HG02885 (cell line): ENCODE measurements at regions not wholly inside any gene's neighbourhood (a gene's known extent, or its start where the extent isn't known, plus 50 kb on each side); places are given as distances from the start of the nearest gene placed in this dataset.

Source experiments
- ATAC-seq: cut with Tn5 transposase; IDR thresholded peaks from one replicate; pipeline ENCODE4 v1.9.1; 2021; ENCODE audit warnings: mild to moderate bottlenecking; ENCODE audit not compliant: unreplicated experiment, poor library complexity

DNA sequence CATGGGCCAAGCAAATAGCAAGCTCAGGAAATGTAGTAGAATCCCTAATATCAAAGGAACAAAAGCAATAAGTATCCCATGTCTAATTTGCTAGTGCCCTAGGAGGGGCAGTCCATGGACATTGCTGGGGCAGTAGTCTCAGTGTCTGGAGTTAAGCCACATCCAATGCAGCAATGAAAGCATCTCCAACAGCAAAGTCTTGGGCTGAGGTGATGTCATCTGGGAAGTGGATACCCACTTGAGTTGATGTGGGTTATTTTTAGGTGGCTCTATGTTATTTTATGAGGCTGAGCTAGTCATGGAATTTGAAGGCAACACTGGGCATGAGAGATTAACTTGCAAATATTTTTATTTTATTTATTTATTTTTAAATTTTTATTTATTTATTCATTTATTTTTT lies 540.0 kb downstream of the ETV1 start:
- no peak for ATAC-seq

GRCh38 chr7:13454916-13455592 lies 534.4 kb downstream of the ETV1 start:
- ATAC-seq: no peak

GRCh38 chr7:13457790-13458189 lies 531.7 kb downstream of the ETV1 start:
- no peak for ATAC-seq

GRCh38 chr7:13466874-13467547 lies 522.5 kb downstream of the ETV1 start:
- no peak for ATAC-seq

DNA sequence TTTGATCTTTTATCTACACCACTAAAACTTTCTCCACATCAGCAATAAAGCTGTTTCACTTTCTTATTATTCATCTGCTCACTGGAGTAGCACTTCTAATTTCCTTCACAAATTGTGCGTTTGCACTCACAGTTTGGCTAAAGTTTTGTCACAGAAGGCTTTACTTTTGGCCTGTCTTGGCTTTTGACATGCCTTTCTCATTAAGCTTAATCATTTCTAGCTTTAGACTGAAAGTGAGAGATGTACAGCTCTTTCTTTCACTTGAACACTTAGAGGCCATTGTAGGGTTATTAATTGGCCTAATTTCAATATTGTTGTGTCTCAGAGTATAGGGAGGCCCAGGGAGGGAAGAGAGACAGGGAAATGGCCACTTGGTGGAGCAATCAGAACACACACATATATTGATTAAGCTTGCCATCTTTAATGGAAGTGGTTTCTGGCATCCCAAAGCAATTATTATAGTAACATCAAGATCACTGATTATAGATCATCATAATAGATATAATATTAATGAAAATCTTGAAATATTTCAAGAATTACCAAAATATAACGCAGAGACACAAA lies 512.5 kb downstream of the ETV1 start:
- no peak for ATAC-seq

DNA sequence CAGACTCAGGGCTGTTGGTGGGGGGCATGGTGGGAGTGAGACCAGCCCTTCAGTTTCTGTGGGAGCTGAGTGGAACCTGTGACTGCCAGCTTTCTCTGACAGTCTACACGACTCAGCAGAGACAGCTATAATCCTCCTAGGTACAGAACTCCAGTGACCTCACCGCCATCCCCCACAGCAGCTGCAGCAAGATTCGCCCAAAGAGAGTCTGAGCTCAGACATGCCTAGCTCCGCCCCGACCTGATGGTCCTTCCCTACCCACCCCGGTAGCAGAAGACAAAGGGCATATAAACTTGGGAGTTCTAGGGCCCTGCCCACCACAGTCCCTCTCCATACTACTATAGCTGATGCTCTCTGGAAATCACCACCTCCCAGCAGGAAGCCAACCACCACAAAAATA lies 500.1 kb downstream of the ETV1 start:
- no peak for ATAC-seq

- no peak for ATAC-seq
Observed at GRCh38 chr7:13496976-13497375, 492.5 kb downstream of the ETV1 start.

GRCh38 chr7:13508586-13508985 lies 480.9 kb downstream of the ETV1 start:
- no peak for ATAC-seq

DNA sequence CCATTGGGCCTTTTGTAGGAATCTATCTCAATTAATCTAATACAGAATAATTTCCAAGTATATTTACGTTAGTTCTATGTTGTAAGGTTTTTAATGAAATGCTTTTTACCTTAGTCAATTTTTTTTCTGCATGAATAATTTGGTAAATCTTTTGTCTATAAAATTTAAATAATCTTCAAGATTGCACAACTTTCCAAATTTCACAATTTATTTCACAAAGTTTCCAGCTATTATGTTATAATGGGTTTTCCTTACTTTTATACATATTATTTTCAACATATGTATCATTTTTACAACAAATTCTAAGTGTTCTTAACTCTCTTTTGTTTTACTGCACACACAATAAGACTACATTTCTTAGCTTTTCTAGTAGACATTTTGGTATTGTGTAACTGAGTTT lies 470.7 kb downstream of the ETV1 start:
- no peak for ATAC-seq

DNA sequence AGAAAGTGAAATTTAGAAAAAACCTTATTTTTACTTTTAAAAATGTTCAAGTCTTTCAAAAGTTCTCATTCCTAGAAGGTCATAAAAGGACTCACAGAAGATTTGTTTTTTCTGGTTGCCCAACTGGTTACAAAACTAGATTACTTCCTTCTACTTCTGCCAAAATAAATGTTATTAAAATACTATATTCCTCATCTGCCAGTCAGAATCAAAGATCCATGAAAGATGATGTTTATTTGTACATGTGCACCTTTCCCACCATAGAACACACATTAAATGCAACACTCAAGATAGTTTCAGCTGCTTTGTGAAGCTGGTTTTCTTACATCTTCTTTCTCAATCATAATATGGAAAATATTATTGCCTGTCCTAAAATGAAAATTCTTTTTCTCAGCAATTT lies 465.4 kb downstream of the ETV1 start:
- no peak for ATAC-seq

GRCh38 chr7:13532028-13532753 lies 457.3 kb downstream of the ETV1 start:
- ATAC-seq: no peak

- no peak for ATAC-seq
Observed at GRCh38 chr7:13538669-13539068, 450.8 kb downstream of the ETV1 start.

DNA sequence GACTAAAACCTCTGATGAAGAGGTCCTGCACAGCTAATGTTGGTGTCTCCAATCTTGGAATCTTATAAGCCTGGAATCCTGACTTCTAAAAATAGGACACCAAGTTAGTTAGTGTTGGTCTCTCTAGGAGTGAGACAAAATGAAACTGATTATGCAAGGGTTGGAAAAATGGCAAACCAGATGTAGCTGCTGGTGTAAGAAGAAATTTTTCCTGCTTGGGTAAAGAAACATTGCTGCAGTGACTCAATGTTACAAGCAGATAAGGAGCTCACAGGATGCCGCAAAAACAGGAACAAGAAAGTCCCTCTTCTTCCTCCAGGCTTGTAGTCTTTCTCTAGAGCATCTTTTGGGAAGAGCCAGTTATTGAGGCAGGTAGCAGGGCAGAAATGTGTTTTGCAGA lies 449.0 kb downstream of the ETV1 start:
- ATAC-seq: no peak

DNA sequence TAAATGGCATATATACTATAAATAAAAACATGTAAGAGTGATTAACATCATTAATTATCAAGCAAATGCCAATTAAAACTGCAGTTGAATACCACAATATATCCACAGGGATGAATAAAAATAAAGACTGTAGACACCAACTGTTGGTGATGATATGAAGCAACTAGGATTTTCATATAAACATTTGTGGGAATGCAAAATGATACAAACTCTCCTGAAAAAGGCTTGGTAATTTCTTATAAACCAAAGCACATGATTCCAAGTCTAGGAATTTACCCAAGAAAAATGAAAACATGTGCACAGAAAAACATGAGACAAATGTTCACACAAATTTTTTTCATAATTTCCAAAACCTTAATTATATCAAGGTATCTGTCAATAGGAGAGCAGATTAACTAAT lies 448.1 kb downstream of the ETV1 start:
- no peak for ATAC-seq

DNA sequence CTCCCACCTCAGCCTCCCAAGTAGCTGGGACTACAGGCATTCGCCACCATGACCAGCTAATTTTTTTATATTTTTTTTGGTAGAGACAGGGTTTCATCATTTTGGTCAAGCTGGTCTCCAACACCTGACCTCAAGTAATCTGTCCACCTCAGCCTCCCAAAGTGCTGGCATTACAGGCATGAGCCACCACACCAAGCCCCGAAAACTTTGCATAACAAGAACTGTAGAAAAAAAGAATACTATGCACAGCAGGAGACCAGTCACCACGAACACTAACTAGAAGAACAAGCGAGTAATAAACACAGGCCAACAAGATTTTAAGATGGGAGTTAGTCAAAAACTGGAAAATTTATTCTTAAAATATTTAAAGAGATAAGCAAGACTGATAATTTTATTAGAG lies 447.0 kb downstream of the ETV1 start:
- no peak for ATAC-seq

- ATAC-seq: no peak
Observed at GRCh38 chr7:13551503-13551902, 438.0 kb downstream of the ETV1 start.

DNA sequence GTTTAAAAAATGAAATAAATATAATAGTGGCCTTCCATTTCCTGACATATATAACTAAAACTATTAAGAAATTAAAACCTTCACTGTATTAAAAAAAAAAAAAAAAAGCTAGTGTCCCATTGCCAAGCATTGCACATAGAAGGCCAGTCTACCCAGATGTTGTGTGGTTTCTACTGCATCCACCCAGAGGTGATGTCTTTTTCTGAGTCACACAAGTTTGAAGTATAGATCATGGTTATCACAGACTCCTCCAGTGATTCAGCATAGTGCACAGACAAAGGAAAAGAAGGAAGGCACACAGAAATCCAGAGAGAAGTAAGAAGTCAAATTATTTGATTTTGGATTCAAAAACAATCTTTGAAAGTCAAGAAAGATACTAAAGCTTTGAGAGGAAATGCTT lies 429.0 kb downstream of the ETV1 start:
- no peak for ATAC-seq

GRCh38 chr7:13563257-13563656 lies 426.2 kb downstream of the ETV1 start:
- ATAC-seq: no peak

DNA sequence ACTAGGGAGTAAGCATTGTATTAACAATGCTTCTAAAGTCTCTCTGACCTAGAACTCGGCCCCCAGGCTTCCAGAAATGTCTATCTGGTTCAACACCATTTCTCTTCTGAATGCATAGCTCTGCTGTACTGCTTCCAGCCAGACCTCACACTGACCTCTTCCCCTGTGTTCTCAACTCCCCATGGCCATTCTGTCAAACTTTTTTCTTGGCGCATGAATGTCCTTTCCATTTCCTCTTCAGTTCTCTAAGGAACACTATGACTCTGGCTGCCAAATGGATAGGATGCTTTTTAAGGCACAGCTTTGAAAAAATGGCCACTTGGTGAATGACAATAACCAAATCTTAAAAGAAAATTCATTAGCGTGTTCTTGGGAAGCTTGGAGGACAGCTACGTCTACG lies 425.8 kb downstream of the ETV1 start:
- ATAC-seq: no peak

DNA sequence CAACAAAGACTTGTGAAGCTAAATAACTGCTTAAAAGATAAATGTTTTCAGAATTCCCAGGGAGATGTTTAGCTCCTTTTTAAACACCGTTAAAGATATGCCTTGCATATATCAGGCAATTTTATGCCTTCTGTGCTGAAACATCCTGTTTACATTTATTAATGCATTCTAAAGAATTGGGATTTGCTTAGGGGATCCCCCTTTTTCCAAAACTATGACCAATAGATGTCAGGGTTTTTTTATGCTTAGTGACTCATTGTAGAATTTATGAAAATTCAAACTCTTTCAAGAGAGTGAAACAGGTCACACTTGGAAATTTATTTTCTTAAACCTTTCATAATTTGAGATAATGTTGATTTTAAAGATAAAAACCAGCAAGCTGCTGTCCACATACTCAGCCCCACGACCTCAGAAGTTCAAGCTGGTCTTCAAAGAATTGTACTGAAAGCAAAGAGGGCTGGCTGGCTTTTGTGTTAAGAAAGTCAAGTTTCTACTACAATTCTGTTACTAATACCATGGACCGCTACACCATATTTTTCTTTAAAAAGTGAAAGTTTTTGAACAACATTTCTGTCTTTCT lies 411.8 kb downstream of the ETV1 start:
- no peak for ATAC-seq

DNA sequence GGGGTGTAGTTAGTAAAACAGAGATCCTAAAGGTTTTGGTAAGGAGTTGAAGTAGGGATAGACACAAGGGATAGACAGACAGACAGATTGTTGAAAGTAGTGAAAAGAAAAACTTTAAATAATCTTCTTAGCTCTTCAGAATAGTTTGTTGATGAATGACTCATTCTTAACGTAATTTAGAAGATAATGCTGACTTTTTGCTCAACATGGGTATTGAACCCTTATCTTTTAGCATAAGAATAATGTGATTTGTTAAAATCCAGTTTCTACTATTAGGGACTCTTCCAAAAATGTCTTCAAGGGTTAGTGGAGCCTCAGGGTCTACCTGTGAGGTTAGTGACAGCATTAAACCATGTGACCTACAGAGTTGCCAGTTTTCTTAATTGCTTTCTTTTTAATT lies 411.2 kb downstream of the ETV1 start:
- ATAC-seq: no peak
